Brain microvascular endothelial cell (primary cell): ENCODE measurements at regions not wholly inside any gene's neighbourhood (a gene's known extent, or its start where the extent isn't known, plus 50 kb on each side); places are given as distances from the start of the nearest gene placed in this dataset.
A peak's percentile ranks its signal among the peaks of the same experiment; 100 is the strongest.

Experiments
- DNase-seq: peaks from one replicate; pipeline ENCODE4 v3.0.0-alpha.2; 2020
- H3K27ac ChIP-seq: fragments of 250-450 bp; sonication (Bioruptor Pico); 2 replicates; pipeline ENCODE4 v1.5.1; 2020; ENCODE audit warnings: mild to moderate bottlenecking, moderate library complexity
- H3K27me3 ChIP-seq: fragments of 250-450 bp; sonication (Bioruptor Pico); replicated peaks from 2 replicates; pipeline ENCODE4 v1.5.1; 2020; ENCODE audit warnings: mild to moderate bottlenecking
- H3K36me3 ChIP-seq: fragments of 250-450 bp; sonication (Bioruptor Pico); replicated peaks from 2 replicates; pipeline ENCODE4 v1.5.1; 2020; ENCODE audit warnings: mild to moderate bottlenecking
- H3K4me3 ChIP-seq: 2 replicates; pipeline ENCODE4 v1.5.1; 2011; ENCODE audit warnings: low read depth, mild to moderate bottlenecking, control low read depth, low read length, moderate library complexity
- in situ Hi-C: cut with HindIII; loops from 2 replicates; pipeline ENCODE4 v1.10.0; 2017; ENCODE audit warnings: low sequenced_read_pairs, low pct_ligation_motif_present
- TF ChIP-seq, protein P1 (sequence below): IDR thresholded peaks from 2 replicates; pipeline ENCODE4 v1.5.1; 2011; ENCODE audit warnings: low read depth, mild to moderate bottlenecking, moderate library complexity, low read length, control low read depth, inconsistent platforms; ENCODE audit errors: missing control alignments

DNA sequence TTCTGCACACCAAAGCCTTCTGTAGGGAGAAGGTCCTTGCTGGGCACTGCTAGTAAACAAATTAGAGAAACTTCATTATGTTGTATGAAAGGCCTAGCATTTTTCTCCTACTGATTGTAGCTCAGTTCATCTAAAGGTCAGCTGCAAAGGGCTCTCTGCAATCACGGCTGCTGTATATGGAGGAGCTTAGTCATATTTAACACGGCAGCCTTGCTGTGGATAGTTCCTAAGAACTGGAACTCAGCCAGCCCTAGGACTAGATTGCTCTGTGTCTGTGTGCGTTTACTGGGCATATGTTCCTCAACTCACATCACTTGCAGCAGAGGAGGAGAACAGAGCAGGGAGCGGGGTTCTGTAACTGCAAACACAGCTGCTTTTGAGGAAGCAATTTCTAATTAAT is 1103.9 kb upstream of the KLHL29 start:
- no peaks in the 10 kb centered on the region for H3K36me3 ChIP-seq
- no peaks in the 10 kb centered on the region for H3K27me3 ChIP-seq
- peak; percentile 91 for DNase-seq
- TF ChIP-seq, protein P1, sequence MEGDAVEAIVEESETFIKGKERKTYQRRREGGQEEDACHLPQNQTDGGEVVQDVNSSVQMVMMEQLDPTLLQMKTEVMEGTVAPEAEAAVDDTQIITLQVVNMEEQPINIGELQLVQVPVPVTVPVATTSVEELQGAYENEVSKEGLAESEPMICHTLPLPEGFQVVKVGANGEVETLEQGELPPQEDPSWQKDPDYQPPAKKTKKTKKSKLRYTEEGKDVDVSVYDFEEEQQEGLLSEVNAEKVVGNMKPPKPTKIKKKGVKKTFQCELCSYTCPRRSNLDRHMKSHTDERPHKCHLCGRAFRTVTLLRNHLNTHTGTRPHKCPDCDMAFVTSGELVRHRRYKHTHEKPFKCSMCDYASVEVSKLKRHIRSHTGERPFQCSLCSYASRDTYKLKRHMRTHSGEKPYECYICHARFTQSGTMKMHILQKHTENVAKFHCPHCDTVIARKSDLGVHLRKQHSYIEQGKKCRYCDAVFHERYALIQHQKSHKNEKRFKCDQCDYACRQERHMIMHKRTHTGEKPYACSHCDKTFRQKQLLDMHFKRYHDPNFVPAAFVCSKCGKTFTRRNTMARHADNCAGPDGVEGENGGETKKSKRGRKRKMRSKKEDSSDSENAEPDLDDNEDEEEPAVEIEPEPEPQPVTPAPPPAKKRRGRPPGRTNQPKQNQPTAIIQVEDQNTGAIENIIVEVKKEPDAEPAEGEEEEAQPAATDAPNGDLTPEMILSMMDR = no peak
- in situ Hi-C loops = no loop called here
- no peak overlapping the region for H3K4me3 ChIP-seq
- H3K27ac ChIP-seq = peak overlapping the region; percentile 36

DNA sequence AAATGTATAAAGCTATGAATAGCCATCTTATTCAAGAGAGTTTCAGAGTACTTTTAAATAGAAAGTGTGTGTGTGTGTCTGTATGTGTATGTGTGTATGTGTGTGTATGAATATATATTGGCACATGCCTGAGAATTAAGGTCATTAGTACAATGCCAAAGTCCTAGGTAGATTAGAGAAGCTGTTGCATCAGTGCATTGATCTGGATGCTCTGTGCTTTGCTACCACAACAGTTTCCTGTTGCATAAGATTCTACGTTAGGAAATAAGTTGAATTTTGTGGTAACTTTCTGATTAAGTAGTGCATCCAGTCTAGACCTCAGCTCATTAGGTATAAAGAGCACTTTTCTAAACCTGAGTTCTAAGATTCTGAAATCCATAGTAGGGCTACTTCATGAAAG is 1102.8 kb upstream of the KLHL29 start:
- DNase-seq = no peak
- TF ChIP-seq, protein P1 = no peak
- Histone ChIP-seq H3K36me3 (no peaks in the 10 kb centered on the region), H3K27me3 (no peaks in the 10 kb centered on the region), H3K27ac (no peak overlapping the region), H3K4me3 (no peak overlapping the region)
- in situ Hi-C loops = no loop called here

DNA sequence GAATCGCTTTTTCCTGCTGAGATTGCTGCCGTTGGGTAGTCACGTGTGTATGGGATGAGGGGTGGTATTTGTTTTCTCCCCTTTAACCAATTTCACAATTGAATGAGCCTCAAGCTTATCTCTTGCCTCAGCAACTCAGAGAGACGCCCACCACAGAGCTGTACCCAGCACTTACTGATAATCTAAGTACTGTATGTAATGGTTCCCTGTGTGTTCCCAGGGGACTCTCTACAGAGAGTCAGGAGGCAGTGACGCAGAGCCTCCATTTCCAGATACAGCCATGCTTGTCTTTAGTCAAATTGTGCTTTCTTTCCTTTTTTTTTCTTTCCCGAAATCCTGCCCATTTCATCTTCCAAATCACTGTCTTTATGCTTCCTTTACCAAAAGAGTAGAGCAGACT is 1102.1 kb upstream of the KLHL29 start:
- DNase-seq = no peak
- TF ChIP-seq, protein P1 = no peak
- H3K36me3 ChIP-seq = no peaks in the 10 kb centered on the region
- in situ Hi-C loops = no loop called here
- no peaks in the 10 kb centered on the region for H3K27me3 ChIP-seq
- H3K4me3 ChIP-seq = no peak overlapping the region
- no peak overlapping the region for H3K27ac ChIP-seq

DNA sequence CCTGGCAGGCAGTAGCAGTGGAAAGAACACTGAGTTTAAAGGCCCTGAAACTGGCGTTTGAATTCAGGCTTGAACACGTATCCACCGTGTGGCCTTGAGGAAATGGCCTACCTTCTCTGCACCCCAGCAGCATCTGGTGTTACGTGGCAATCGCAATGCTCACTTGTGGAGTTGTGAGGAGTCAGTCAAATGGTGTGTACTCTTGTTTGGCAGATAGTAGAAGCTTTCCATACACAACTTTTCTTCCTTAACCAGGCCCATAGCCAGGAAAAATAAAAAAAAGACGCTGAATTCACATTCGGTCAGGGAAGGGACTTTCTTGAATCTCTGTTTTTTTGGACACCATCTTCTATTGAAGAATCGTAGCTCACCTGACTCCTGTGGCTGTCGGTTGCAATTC is 1101.5 kb upstream of the KLHL29 start:
- H3K27me3 ChIP-seq = no peaks in the 10 kb centered on the region
- no peak for DNase-seq
- H3K27ac ChIP-seq = no peak overlapping the region
- TF ChIP-seq, protein P1 = no peak
- no peak overlapping the region for H3K4me3 ChIP-seq
- no peaks in the 10 kb centered on the region for H3K36me3 ChIP-seq
- in situ Hi-C loops = no loop called here

DNA sequence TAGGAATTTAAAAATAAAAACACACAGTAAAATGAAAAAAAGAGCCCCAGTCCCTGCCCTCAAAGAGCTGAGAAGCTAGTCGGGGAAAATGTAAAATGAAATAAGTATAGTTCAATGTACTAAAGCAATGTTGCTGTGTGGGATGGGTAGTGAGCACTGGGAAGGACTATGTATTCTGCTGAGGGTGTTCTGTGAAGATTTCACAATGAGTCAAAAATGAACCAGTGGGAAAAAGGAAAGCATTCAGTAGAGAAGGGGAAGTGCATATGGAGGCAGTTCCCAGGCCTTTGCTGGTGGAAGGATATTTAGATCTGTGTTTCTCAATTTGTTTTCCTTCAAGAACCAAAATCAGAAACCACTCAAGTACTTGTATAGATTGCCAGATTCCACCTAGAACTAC is 1094.7 kb upstream of the KLHL29 start:
- Histone ChIP-seq H3K27ac (no peak overlapping the region), H3K27me3 (no peaks in the 10 kb centered on the region), H3K36me3 (no peaks in the 10 kb centered on the region), H3K4me3 (no peak overlapping the region)
- no peak for DNase-seq
- in situ Hi-C loops = no loop called here
- TF ChIP-seq, protein P1 = no peak

DNA sequence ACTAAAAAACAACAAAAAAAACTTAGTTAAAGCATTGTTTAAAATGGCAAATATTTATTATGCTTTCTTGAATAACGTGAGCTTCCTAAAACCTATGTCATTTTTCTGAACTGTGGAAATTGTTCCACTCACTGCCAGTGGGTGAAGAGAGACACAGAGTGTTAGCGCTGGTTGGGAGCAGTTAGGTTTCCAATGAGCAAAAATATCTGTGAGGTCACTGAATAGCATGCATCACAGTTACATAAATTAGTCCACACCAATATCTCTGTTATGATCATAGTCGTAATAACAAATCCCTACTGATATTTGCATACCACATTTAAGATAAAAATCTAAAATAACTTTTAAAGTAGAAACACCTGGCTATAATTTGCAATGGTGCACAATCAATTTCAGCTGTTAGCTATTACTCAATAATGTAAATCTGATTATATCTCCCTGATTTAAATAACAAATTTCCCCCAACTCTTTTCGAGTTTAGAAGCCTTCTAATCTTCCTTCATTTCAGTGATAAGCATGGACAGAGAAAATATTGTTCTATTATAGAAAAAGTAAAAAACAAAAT is 1094.0 kb upstream of the KLHL29 start:
- DNase-seq = no peak
- H3K27ac ChIP-seq = no peak overlapping the region
- H3K4me3 ChIP-seq = no peak overlapping the region
- H3K27me3 ChIP-seq = no peaks in the 10 kb centered on the region
- in situ Hi-C loops = no loop called here
- H3K36me3 ChIP-seq = no peaks in the 10 kb centered on the region
- TF ChIP-seq, protein P1 = no peak
